WTC11 (cell line): ENCODE measurements at regions not wholly inside any gene's neighbourhood (a gene's known extent, or its start where the extent isn't known, plus 50 kb on each side); places are given as distances from the start of the nearest gene placed in this dataset.
A peak's percentile ranks its signal among the peaks of the same experiment; 100 is the strongest.

ENCODE experiments used
- ATAC-seq: fragments of 200-7000 bp; cut with Tn5 transposase; 2 replicates; pipeline ENCODE4 v1.10.0; 2021; ENCODE audit warnings: mild to moderate bottlenecking, moderate library complexity
- CTCF ChIA-PET: fragments of 300-600 bp; sonication (Branson Sonifier 250); formaldehyde crosslinking; loops from one replicate; lab custom pipeline; 2021; ENCODE audit warnings: antibody characterized with exemption; lab: Charles Lee
- POLR2A ChIA-PET: fragments of 350-600 bp; sonication (Branson Sonifier 250); formaldehyde crosslinking; loops from one replicate; lab custom pipeline; 2021; ENCODE audit warnings: antibody characterized with exemption; lab: Charles Lee
- DNase-seq: peaks from one replicate; pipeline ENCODE4 v3.0.0; 2021; ENCODE audit warnings: low spot score
- H3K27ac Mint-ChIP-seq: 2 replicates; pipeline ENCODE4 v1.8.0; 2021; ENCODE audit warnings: mixed read lengths
- H3K27me3 Mint-ChIP-seq: 2 replicates; pipeline ENCODE4 v1.8.0; 2021; ENCODE audit warnings: low read depth, mild to moderate bottlenecking, moderate library complexity, mixed read lengths
- H3K36me3 Mint-ChIP-seq: 2 replicates; pipeline ENCODE4 v1.8.0; 2021; ENCODE audit warnings: mixed read lengths
- H3K4me1 Mint-ChIP-seq: 2 replicates; pipeline ENCODE4 v1.8.0; 2022; ENCODE audit warnings: mixed read lengths
- H3K4me3 Mint-ChIP-seq: 2 replicates; pipeline ENCODE4 v1.8.0; 2021; ENCODE audit warnings: mild to moderate bottlenecking, moderate library complexity, mixed read lengths
- H3K9me3 Mint-ChIP-seq: 2 replicates; pipeline ENCODE4 v1.8.0; 2021; ENCODE audit warnings: mixed read lengths
- ATF1 ChIP-seq: sonication (generic); formaldehyde crosslinking; IDR thresholded peaks from 2 replicates; pipeline ENCODE4 v1.8.1; 2023; ENCODE audit warnings: mild to moderate bottlenecking, moderate library complexity, missing genetic modification reagents
- CREM ChIP-seq: sonication (generic); formaldehyde crosslinking; IDR thresholded peaks from 2 replicates; pipeline ENCODE4 v1.8.1; 2022; ENCODE audit warnings: mild to moderate bottlenecking, missing genetic modification reagents, moderate library complexity
- EMX1 ChIP-seq: fragments of 250-450 bp; sonication (Bioruptor Pico); IDR thresholded peaks from 2 replicates; pipeline ENCODE4 v1.8.0; 2021; ENCODE audit warnings: mild to moderate bottlenecking
- IRF2 ChIP-seq: sonication (generic); formaldehyde crosslinking; IDR thresholded peaks from 2 replicates; pipeline ENCODE4 v1.8.0; 2022; ENCODE audit warnings: low read depth, missing genetic modification reagents, borderline replicate concordance
- JUN ChIP-seq: sonication (generic); formaldehyde crosslinking; IDR thresholded peaks from 2 replicates; pipeline ENCODE4 v1.8.0; 2023; ENCODE audit warnings: mild to moderate bottlenecking, missing genetic modification reagents
- MXD4 ChIP-seq: fragments of 250-450 bp; sonication (Bioruptor Pico); IDR thresholded peaks from 2 replicates; pipeline ENCODE4 v1.8.0; 2021; ENCODE audit warnings: mild to moderate bottlenecking, moderate library complexity, borderline replicate concordance
- NFE2L1 ChIP-seq: sonication (generic); formaldehyde crosslinking; IDR thresholded peaks from 2 replicates; pipeline ENCODE4 v1.8.1; 2023; ENCODE audit warnings: missing genetic modification reagents
- RELA ChIP-seq: sonication (generic); formaldehyde crosslinking; IDR thresholded peaks from 2 replicates; pipeline ENCODE4 v1.8.1; 2022; ENCODE audit warnings: missing genetic modification reagents, mild to moderate bottlenecking, borderline replicate concordance
- TCF7 ChIP-seq: sonication (generic); formaldehyde crosslinking; IDR thresholded peaks from 2 replicates; pipeline ENCODE4 v1.8.0; 2022; ENCODE audit warnings: mild to moderate bottlenecking, low read depth, missing genetic modification reagents, moderate library complexity
- TEAD4 ChIP-seq: sonication (generic); formaldehyde crosslinking; IDR thresholded peaks from 2 replicates; pipeline ENCODE4 v1.8.0; 2022; ENCODE audit warnings: mild to moderate bottlenecking, missing genetic modification reagents
- ZNF317 ChIP-seq: sonication (generic); formaldehyde crosslinking; IDR thresholded peaks from 2 replicates; pipeline ENCODE4 v1.8.1; 2023; ENCODE audit warnings: low read depth, mild to moderate bottlenecking, moderate library complexity, missing genetic modification reagents, borderline replicate concordance
- ZNF423 ChIP-seq: fragments of 250-450 bp; sonication (Bioruptor Pico); IDR thresholded peaks from 2 replicates; pipeline ENCODE4 v2.1.2; 2022; ENCODE audit warnings: mild to moderate bottlenecking, moderate library complexity
- TF ChIP-seq, protein P1 (sequence below): fragments of 250-450 bp; sonication (Bioruptor Pico); IDR thresholded peaks from 2 replicates; pipeline ENCODE4 v2.1.2; 2022; ENCODE audit warnings: mild to moderate bottlenecking, moderate library complexity
- TF ChIP-seq, protein P2 (sequence below): fragments of 250-450 bp; sonication (Bioruptor Pico); conservative IDR thresholded peaks from 2 replicates; pipeline ENCODE4 v1.9.0; 2021; ENCODE audit warnings: mild to moderate bottlenecking
- TF ChIP-seq, protein P3 (sequence below): sonication (generic); formaldehyde crosslinking; IDR thresholded peaks from 2 replicates; pipeline ENCODE4 v1.8.1; 2023; ENCODE audit warnings: mild to moderate bottlenecking, missing genetic modification reagents, moderate library complexity
- TF ChIP-seq, protein P4 (sequence below): sonication (generic); formaldehyde crosslinking; conservative IDR thresholded peaks from 2 replicates; pipeline ENCODE4 v1.8.1; 2023; ENCODE audit warnings: mild to moderate bottlenecking, low read depth, missing genetic modification reagents, moderate library complexity
- TF ChIP-seq, protein P5 (sequence below): sonication (generic); formaldehyde crosslinking; IDR thresholded peaks from 2 replicates; pipeline ENCODE4 v1.8.1; 2023; ENCODE audit warnings: mild to moderate bottlenecking, moderate library complexity, missing genetic modification reagents
- TF ChIP-seq, protein P6 (sequence below): sonication (generic); formaldehyde crosslinking; IDR thresholded peaks from 2 replicates; pipeline ENCODE4 v1.8.1; 2023; ENCODE audit warnings: mild to moderate bottlenecking, missing genetic modification reagents

DNA sequence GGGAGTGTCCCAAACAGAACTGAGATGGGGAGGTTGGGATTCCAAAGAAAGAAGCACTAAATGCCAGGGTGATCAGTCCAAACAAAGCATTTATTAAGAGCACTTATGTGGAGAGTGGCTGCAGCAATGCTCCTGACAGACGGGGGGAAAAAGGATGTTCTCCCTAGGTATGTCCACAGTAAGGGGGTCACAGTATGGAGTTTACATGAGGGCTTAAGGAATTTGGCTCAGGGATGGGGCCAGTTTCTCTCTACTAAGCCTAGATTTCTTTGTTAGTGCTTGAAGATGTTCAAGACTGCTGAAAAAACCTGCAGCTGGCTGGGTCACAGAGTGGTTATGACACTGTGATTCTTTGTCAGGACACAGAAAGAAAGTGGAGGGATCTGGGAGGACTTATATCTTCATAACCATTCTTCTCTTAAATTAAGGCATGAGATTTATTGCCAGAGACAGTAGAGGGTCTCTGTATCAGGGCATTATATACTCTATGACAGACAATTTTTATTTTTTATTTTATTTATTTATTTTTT, 1468.0 kb downstream of the C4orf33 start:
- H3K9me3 Mint-ChIP-seq = peaks cover 14% of the 10 kb centered on the region
- peaks cover 14% of the 10 kb centered on the region for H3K4me1 Mint-ChIP-seq
- DNase-seq (no peak), ATAC-seq (peak; percentile 54)
- no peak for TF ChIP-seq NFE2L1 (CRISPR knock-in tag)
- TF ChIP-seq ZNF317 (CRISPR knock-in tag) = no peak
- no peak for TF ChIP-seq IRF2 (CRISPR knock-in tag)
- TF ChIP-seq, protein P1, sequence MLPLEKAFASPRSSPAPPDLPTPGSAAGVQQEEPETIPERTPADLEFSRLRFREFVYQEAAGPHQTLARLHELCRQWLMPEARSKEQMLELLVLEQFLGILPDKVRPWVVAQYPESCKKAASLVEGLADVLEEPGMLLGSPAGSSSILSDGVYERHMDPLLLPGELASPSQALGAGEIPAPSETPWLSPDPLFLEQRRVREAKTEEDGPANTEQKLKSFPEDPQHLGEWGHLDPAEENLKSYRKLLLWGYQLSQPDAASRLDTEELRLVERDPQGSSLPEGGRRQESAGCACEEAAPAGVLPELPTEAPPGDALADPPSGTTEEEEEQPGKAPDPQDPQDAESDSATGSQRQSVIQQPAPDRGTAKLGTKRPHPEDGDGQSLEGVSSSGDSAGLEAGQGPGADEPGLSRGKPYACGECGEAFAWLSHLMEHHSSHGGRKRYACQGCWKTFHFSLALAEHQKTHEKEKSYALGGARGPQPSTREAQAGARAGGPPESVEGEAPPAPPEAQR (CRISPR knock-in tag) = no peak
- no peak for TF ChIP-seq CREM (CRISPR knock-in tag)
- TF ChIP-seq RELA (CRISPR knock-in tag) = no peak
- TF ChIP-seq ZNF423 (CRISPR knock-in tag) = no peak
- no peak for TF ChIP-seq TCF7 (CRISPR knock-in tag)
- TF ChIP-seq, protein P2, sequence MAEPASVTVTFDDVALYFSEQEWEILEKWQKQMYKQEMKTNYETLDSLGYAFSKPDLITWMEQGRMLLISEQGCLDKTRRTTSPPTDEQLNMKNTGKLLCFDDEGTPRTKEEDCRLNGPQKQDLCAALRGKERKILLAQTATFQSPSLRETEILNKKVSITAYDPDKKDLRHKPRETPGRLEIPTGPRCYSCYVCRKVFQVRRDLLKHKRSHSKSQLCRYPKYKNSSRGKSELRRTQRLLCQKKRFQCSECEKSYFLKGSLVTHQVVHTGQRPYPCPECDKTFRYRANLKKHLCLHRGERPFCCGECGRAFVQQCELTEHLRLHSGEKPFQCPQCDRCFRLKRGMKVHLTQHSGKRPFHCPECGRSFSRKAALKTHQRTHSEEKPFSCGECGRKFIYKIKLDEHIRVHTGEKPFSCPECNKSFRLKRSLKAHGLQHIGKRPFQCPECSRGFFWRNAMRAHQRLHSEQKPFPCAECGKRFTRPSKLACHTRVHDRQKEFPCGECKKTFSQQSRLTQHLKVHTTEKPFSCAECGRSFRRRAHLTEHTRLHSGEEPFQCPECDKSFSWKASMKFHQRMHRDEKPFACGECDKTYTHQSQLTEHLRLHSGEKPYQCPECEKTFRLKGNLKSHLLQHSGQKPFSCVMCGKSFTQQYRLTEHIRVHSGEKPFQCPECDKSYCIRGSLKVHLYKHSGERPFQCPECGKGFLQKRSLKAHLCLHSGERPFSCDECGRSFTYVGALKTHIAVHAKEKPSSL (CRISPR knock-in tag) = no peak
- no peak for TF ChIP-seq TEAD4
- TF ChIP-seq, protein P3, sequence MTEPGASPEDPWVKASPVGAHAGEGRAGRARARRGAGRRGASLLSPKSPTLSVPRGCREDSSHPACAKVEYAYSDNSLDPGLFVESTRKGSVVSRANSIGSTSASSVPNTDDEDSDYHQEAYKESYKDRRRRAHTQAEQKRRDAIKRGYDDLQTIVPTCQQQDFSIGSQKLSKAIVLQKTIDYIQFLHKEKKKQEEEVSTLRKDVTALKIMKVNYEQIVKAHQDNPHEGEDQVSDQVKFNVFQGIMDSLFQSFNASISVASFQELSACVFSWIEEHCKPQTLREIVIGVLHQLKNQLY (CRISPR knock-in tag) = no peak
- TF ChIP-seq ATF1 (CRISPR knock-in tag) = no peak
- TF ChIP-seq, protein P4, sequence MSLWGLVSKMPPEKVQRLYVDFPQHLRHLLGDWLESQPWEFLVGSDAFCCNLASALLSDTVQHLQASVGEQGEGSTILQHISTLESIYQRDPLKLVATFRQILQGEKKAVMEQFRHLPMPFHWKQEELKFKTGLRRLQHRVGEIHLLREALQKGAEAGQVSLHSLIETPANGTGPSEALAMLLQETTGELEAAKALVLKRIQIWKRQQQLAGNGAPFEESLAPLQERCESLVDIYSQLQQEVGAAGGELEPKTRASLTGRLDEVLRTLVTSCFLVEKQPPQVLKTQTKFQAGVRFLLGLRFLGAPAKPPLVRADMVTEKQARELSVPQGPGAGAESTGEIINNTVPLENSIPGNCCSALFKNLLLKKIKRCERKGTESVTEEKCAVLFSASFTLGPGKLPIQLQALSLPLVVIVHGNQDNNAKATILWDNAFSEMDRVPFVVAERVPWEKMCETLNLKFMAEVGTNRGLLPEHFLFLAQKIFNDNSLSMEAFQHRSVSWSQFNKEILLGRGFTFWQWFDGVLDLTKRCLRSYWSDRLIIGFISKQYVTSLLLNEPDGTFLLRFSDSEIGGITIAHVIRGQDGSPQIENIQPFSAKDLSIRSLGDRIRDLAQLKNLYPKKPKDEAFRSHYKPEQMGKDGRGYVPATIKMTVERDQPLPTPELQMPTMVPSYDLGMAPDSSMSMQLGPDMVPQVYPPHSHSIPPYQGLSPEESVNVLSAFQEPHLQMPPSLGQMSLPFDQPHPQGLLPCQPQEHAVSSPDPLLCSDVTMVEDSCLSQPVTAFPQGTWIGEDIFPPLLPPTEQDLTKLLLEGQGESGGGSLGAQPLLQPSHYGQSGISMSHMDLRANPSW = no peak
- H3K27me3 Mint-ChIP-seq = no peaks in the 10 kb centered on the region
- peaks cover 19% of the 10 kb centered on the region for H3K36me3 Mint-ChIP-seq
- H3K27ac Mint-ChIP-seq = peak overlapping the region; percentile 56; the same call in 1 of the 2 replicates
- ChIA-PET POLR2A (no interaction called here), CTCF (interaction anchor here (0.7 to 2.6 kb wide), 7 partner anchors 142 to 764 kb away, joined by 3 to 16 read pairs (median 3); no protein-coding TSS in a partner anchor)
- H3K4me3 Mint-ChIP-seq = peak overlapping the region; percentile 29; the same call in 1 of the 2 replicates

DNA sequence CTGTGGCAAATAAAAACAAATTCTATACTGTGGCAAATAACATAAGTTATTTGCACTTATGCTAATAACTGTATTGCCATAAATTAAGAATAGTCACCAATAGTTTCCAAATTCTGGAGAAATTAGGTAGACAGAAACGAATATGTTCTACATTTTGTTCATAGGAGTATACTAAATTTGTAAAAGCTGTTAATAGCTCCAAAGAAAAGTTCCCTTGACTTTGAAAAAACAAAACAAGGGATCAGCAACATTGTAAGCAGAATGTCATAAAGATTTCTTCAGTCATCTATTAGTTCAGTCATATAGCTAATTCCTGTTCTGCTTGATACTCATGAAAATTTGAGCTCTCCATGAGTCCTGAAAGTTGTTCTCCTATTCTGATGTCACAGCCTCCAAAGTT, 1472.8 kb downstream of the C4orf33 start:
- Mint-ChIP-seq H3K27me3 (no peaks in the 10 kb centered on the region), H3K36me3 (peaks cover 60% of the 10 kb centered on the region), H3K9me3 (peaks cover 49% of the 10 kb centered on the region)

More for the DNA sequence above, 1472.8 kb downstream of the C4orf33 start:
- Mint-ChIP-seq H3K4me3 (no peak overlapping the region), H3K4me1 (peaks cover 12% of the 10 kb centered on the region), H3K27ac (no peak overlapping the region)
- TF ChIP-seq EMX1 (CRISPR knock-in tag) (no peak), ZNF317 (CRISPR knock-in tag) (no peak), CREM (CRISPR knock-in tag) (no peak), JUN (CRISPR knock-in tag) (no peak), MXD4 (no peak)
- TF ChIP-seq, protein P4 = no peak
- TF ChIP-seq, protein P5, sequence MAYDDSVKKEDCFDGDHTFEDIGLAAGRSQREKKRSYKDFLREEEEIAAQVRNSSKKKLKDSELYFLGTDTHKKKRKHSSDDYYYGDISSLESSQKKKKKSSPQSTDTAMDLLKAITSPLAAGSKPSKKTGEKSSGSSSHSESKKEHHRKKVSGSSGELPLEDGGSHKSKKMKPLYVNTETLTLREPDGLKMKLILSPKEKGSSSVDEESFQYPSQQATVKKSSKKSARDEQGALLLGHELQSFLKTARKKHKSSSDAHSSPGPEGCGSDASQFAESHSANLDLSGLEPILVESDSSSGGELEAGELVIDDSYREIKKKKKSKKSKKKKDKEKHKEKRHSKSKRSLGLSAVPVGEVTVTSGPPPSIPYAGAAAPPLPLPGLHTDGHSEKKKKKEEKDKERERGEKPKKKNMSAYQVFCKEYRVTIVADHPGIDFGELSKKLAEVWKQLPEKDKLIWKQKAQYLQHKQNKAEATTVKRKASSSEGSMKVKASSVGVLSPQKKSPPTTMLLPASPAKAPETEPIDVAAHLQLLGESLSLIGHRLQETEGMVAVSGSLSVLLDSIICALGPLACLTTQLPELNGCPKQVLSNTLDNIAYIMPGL (CRISPR knock-in tag) = no peak
- TF ChIP-seq, protein P6, sequence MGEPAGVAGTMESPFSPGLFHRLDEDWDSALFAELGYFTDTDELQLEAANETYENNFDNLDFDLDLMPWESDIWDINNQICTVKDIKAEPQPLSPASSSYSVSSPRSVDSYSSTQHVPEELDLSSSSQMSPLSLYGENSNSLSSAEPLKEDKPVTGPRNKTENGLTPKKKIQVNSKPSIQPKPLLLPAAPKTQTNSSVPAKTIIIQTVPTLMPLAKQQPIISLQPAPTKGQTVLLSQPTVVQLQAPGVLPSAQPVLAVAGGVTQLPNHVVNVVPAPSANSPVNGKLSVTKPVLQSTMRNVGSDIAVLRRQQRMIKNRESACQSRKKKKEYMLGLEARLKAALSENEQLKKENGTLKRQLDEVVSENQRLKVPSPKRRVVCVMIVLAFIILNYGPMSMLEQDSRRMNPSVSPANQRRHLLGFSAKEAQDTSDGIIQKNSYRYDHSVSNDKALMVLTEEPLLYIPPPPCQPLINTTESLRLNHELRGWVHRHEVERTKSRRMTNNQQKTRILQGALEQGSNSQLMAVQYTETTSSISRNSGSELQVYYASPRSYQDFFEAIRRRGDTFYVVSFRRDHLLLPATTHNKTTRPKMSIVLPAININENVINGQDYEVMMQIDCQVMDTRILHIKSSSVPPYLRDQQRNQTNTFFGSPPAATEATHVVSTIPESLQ (CRISPR knock-in tag) = no peak
- ChIA-PET CTCF (no interaction called here), POLR2A (no interaction called here)
- no peak for ATAC-seq
- no peak for DNase-seq
